T47D (cell line): ENCODE measurements at regions not wholly inside any gene's neighbourhood (a gene's known extent, or its start where the extent isn't known, plus 50 kb on each side); places are given as distances from the start of the nearest gene placed in this dataset.

Source experiments
- DNase-seq, 2 experiments: peaks; one replicate each; pipeline versions ENCODE4 v3.0.0 to v3.0.0-alpha.2; 2011 to 2012; ENCODE audit warnings: low read depth in 1 of 2, low spot score in 1 of 2
- JUND ChIP-seq: IDR thresholded peaks from 2 replicates; pipeline ENCODE4 v1.6.1; 2012; ENCODE audit warnings: low read depth
- in situ Hi-C: cut with HindIII; loops from 2 replicates; pipeline ENCODE4 v1.10.0; 2016; ENCODE audit warnings: low sequenced_read_pairs, low pct_unique_long_range_greater_than_20kb

- in situ Hi-C loops = no loop called here
- TF ChIP-seq JUND = no peak
- peak in 1 of 2 experiments; percentile 45 for DNase-seq
These were observed 96.1 kb downstream of the PDGFA start for GRCh38 chr7:423312-424260.

GRCh38 chr7:424301-424935 is 95.2 kb downstream of the PDGFA start:
- DNase-seq = no peak
- TF ChIP-seq JUND = no peak
- in situ Hi-C loops = no loop called here

DNA sequence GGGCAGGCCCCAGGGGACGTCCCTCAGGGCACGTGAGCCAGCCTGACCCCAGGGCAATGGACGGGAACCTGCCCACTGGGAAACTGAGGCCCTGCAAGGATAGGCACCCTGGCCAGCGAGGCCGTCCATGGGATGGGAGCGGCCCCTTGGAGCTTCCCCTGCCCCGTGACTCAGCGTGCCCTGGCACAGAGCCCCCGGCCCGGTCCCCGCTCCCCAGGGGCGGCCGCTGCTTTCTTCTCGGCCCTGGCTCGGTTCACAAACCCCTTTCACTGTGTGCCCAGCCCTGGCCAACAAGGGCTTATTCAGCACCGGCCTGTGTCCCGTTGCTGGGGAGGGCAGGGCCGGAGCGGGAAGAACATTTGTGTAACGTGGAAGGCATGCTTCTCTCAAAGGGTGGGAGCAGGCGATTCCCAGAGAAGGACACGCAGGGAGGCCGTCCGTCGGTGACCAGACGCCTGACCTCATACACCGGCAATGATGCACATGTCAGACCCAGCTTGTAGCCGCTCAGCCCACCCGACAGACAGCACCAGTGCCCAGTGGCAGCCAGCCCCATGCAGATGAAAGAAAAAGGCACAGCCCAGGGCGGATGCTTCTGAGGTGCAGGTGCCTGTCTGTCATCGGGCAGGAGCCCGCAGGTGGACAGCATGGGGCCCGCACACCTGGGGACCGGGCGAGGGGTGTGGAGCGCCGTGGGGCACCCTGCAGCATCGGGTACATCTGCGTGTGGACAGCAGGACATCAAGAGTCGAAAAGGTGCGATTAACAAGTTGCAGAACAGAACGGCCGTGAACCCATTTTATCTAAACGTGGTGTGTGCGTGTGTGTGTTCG is 94.5 kb downstream of the PDGFA start:
- no peak for TF ChIP-seq JUND
- in situ Hi-C loops = no loop called here
- DNase-seq = no peak

DNA sequence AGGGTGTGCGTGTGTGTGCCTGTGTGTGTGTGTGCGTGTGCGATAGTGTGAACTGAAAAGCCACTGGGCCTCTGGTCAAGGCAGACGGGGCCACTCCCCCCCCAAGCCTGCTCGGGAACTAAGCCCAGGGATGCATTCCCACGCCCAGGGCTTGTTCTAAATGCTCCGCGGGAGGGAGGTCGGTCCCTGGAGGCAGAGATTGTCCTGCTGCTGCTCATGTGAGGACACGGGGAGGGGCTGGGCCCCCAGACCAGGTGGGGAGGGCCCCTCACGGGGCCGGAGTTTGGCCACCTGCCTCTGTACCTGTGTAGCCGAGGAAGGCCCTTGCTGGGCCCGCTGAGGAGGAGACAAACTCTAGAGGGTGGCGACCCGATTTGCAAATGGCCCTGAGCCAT is 93.9 kb downstream of the PDGFA start:
- no peak for TF ChIP-seq JUND

GRCh38 chr7:426510-426909 is 93.1 kb downstream of the PDGFA start:
- in situ Hi-C loops = no loop called here
- no peak for TF ChIP-seq JUND
- no peak for DNase-seq

More for the DNA sequence above, 93.9 kb downstream of the PDGFA start:
- no peak for DNase-seq
- in situ Hi-C loops = no loop called here

GRCh38 chr7:427506-428103 is 92.0 kb downstream of the PDGFA start:
- in situ Hi-C loops = no loop called here
- DNase-seq = no peak
- no peak for TF ChIP-seq JUND

DNA sequence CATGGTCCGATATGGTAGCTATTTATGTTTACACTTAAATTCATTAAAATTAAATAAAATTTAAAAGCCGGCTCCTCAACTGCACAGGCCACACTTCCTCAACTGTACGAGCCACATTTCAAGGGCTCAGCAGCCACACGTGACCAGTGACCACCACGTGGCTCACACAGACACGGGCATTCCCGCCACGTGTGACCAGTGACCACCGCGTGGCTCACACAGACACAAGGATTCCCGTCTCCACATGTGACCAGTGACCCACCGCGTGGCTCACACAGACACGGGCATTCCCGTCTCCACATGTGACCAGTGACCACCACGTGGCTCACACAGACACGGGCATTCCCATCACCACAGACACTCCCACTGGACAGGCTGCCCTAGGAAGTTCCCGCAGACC is 91.3 kb downstream of the PDGFA start:
- no peak for DNase-seq
- in situ Hi-C loops = no loop called here
- TF ChIP-seq JUND = no peak

DNA sequence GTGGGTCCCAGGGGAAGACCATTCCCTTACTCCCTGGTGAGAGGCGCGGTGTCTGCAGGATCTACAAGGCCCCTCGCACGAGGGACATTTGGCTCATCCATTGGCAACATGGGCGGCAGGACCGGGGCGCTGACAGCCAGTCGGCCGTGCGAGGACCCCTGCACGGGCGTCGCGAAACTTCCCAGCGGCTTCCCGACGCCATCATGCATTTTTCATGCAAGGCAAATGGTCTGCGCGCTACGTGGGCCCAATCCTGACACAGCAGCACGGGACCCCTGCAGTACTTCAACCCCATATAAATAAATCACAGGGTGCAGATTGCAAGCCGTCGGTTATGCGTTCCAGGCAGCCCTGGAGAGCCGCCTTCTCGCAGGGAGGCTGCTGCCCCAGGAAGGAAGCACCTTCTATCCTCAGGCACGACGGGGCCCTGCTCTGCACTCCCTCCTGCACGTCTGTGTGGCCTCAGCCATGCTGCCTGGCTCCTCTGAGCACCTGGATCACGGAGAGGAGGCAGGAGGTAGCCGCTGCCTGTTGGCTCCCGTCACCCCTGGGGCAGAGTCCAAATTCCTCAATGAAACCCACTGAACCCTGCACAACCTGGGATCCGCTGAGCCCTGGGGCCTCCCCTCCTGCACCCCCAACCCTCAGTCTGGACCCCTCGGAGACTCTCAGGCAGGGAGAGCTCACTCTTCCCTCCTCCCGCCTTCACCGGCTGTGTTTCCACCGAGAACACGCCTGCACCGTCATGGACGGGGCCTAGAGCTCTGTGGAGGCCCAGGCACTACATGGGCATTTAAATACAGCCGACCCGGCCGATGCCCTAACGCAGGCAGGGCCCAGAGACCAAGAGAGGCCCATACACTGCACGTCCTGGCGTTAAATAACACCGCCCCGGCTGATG is 90.5 kb downstream of the PDGFA start:
- in situ Hi-C loops = no loop called here
- no peak for DNase-seq
- no peak for TF ChIP-seq JUND

DNA sequence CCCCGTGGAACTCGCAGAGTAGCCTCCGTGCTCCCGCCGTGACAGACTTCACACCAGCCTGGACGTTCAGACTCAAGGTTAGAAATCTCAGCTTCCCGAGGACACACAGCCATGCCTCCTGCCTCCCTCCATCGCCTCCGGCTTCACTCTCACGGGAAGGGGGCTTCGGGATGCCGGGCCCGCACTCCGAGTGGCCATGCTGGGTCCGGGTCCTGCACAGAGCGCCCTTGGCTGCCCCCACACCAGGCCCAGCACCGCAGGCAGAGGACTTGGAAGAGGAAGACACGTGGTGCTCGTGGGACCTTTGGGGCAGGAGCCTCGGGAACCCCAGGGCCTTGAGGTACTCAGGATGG is 89.8 kb downstream of the PDGFA start:
- no peak for TF ChIP-seq JUND
- in situ Hi-C loops = no loop called here
- no peak for DNase-seq

- in situ Hi-C loops = no loop called here
- DNase-seq = no peak
- TF ChIP-seq JUND = no peak
These were observed 88.6 kb downstream of the PDGFA start for GRCh38 chr7:431041-431440.

DNA sequence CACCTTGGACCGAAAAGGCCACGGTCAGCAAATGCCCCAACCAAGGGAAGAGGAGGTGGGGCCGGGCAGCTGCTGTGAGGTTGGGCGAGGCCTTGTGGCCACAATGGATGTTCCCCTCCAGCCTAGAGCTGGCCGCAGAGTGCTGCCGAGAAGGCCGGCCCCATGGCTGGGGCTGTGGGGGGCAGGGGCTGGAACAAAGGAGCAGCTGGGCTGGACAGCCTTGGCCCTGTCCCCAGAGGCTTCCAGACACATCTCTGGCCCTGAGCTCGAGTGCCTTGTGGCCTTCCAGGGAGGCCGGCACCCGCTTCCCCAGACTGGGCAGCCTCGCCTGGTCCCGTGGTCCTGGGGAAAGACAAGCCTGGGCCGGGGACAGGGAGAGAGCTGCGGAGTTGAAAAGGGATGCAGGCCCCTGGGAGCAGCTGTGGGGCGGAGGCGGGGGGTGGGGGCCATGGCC is 88.0 kb downstream of the PDGFA start:
- in situ Hi-C loops = no loop called here
- DNase-seq = no peak
- TF ChIP-seq JUND = no peak

- in situ Hi-C loops = no loop called here
- TF ChIP-seq JUND = no peak
- DNase-seq = no peak
These were observed 87.4 kb downstream of the PDGFA start for GRCh38 chr7:432256-432655.
